ENCODE measurements at regions not wholly inside any gene's neighbourhood (a gene's known extent, or its start where the extent isn't known, plus 50 kb on each side); places are given as distances from the start of the nearest gene placed in this dataset.

- Histone ChIP-seq H3K9me3 (no peaks in the 10 kb centered on the region), H3K4me3 (no peak overlapping the region), H3K27ac (no peak overlapping the region), H3K4me1 (no peaks in the 10 kb centered on the region), H3K36me3 (no peaks in the 10 kb centered on the region), H3K27me3 (no peaks in the 10 kb centered on the region)
- intact Hi-C loops (cut with DNase I), result no loop called here
- no peak for TF ChIP-seq POLR2A (IDR thresholded peaks at IDR 0.05)
- no peak for TF ChIP-seq CTCF (IDR thresholded peaks at IDR 0.05)
- no peak for DNase-seq
- WGBS, 2 donors, result 67 to 69% methylated on average over 1 of the region's 1 CpG
Measured at GRCh38 chr2:188776634-188777033, 197.5 kb upstream of the COL3A1 start.

DNA sequence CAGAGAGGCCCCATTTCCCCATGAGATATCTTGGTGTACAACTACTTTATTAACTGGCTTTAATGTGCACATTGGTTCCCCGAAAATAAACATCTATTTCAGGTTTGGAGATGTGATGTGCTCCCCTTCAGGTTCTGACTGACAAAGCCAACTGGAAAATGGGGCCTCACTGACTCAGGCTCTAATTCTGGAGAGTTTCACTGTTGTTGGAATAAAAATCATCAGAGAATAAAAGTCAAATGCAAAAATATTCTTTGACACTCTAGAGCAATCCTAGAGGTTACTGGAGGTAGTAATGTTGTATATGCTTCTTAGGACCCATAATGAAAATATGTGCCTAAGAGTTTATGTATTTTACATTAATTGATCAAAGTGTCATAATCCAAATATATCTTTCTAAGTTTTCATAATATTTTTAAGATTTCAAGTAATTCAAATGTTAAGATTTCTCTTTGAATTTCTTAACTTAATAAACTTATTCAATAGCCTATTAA, 189.9 kb upstream of the COL3A1 start:
- no peaks in the 10 kb centered on the region for H3K36me3 ChIP-seq
- intact Hi-C loops (cut with DNase I), result no loop called here
- TF ChIP-seq CTCF (IDR thresholded peaks at IDR 0.05) (no peak), POLR2A (IDR thresholded peaks at IDR 0.05) (no peak)

DNA sequence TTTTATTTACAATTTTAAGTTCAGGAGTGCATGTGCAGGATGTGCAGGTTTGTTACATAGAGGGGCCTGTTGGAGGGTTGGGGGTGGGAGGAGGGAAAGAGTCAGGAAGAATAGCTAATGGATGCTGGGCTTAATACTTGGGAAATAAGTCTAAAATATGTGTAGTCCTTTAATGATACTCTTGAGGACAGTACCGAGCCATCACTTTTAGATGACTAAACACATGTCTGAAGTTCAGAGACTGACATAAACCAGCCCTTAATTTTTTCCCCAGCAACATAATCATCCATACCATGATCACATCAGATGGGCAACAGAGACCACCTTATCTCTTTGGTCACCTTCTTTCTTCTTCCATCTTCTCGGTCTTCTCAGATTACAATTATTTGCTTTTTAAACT, 189.1 kb upstream of the COL3A1 start:
- intact Hi-C loops (cut with DNase I), result no loop called here
- 72 to 85% methylated on average over 2 of the region's 2 CpGs for WGBS, 2 donors
- DNase-seq, result no peak
- H3K4me1 ChIP-seq, result peaks cover 0 to 35% (median 12%) of the 10 kb centered on the region in 3 donors
- H3K27me3 ChIP-seq, result no peaks in the 10 kb centered on the region
- no peaks in the 10 kb centered on the region for H3K9me3 ChIP-seq
- no peak overlapping the region for H3K4me3 ChIP-seq
- H3K36me3 ChIP-seq, result no peaks in the 10 kb centered on the region
- peak overlapping the region in 1 of 4 donors; percentile 65 for H3K27ac ChIP-seq
- TF ChIP-seq CTCF (IDR thresholded peaks at IDR 0.05), result no peak
- TF ChIP-seq POLR2A (IDR thresholded peaks at IDR 0.05), result no peak

More for the DNA sequence above, 189.9 kb upstream of the COL3A1 start:
- Histone ChIP-seq H3K4me3 (no peak overlapping the region), H3K27me3 (no peaks in the 10 kb centered on the region), H3K4me1 (peaks cover 0 to 35% (median 12%) of the 10 kb centered on the region in 3 donors), H3K27ac (no peak overlapping the region), H3K9me3 (no peaks in the 10 kb centered on the region)
- WGBS, 2 donors, result 40 to 53% methylated on average over 1 of the region's 1 CpG
- no peak for DNase-seq

DNA sequence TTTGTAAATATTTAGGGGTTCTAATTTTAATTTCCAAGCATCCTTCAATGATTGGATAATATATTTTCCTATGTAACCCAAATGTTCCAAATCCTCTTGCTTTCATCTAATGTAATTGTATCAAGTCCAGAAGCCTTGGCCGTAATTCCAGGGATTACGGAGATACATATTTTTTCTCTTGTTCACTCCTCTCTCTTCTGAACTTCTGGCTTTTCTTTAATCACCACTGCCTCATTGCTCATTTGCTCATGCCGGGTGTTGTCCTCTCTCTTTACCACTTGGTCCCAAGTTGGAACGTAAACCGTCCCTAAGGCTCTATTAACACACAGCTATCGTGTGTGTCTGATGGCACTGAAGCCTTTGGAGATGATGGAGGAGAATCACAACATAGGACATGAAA, 188.7 kb upstream of the COL3A1 start:
- no peak for DNase-seq
- Histone ChIP-seq H3K9me3 (no peaks in the 10 kb centered on the region), H3K4me1 (peaks cover 0 to 35% (median 12%) of the 10 kb centered on the region in 3 donors), H3K27me3 (no peaks in the 10 kb centered on the region), H3K27ac (peak overlapping the region in 2 of 4 donors; percentile 65 to 70), H3K36me3 (no peaks in the 10 kb centered on the region), H3K4me3 (no peak overlapping the region)
- intact Hi-C loops (cut with DNase I), result no loop called here
- no peak for TF ChIP-seq CTCF (IDR thresholded peaks at IDR 0.05)
- no peak for TF ChIP-seq POLR2A (IDR thresholded peaks at IDR 0.05)
- WGBS, 2 donors, result 58 to 60% methylated on average over 6 of the region's 6 CpGs

GRCh38 chr2:188786368-188786841, 187.8 kb upstream of the COL3A1 start:
- H3K9me3 ChIP-seq, result no peaks in the 10 kb centered on the region
- WGBS, 2 donors, result 12 to 14% methylated on average over 3 of the region's 3 CpGs
- peak overlapping the region in 1 of 4 donors; percentile 3 for H3K4me3 ChIP-seq
- H3K27me3 ChIP-seq, result no peaks in the 10 kb centered on the region
- H3K27ac ChIP-seq, result peak overlapping the region in 3 of 4 donors; percentile 64 to 70 (median 65)
- intact Hi-C loops (cut with DNase I), result no loop called here
- H3K4me1 ChIP-seq, result peaks cover 0 to 35% (median 12%) of the 10 kb centered on the region in 3 donors
- no peaks in the 10 kb centered on the region for H3K36me3 ChIP-seq
- no peak for TF ChIP-seq CTCF (IDR thresholded peaks at IDR 0.05)
- no peak for TF ChIP-seq POLR2A (IDR thresholded peaks at IDR 0.05)
- DNase-seq, result no peak
